ENCODE measurements at regions not wholly inside any gene's neighbourhood (a gene's known extent, or its start where the extent isn't known, plus 50 kb on each side); places are given as distances from the start of the nearest gene placed in this dataset.

GRCh38 chr1:87834151-87834550 is 505.5 kb downstream of the LMO4 start:
- Histone ChIP-seq H3K4me1 (ENCODE audit: insufficient read depth, low read length) (no peaks in the 10 kb centered on the region), H2AFZ (ENCODE audit: low read depth, low read length) (no peak overlapping the region), H3K27ac (ENCODE audit: low read depth, low read length) (no peak overlapping the region), H3K4me3 (ENCODE audit: insufficient read depth, low read depth, low read length) (no peak overlapping the region), H4K20me1 (ENCODE audit: insufficient read depth, low read length) (no peaks in the 10 kb centered on the region), H3K9me3 (ENCODE audit: insufficient read depth, low read depth, low read length) (no peaks in the 10 kb centered on the region), H3K79me2 (ENCODE audit: insufficient read depth, low read length) (no peaks in the 10 kb centered on the region), H3K4me2 (ENCODE audit: low read length) (no peak overlapping the region), H3K9ac (ENCODE audit: low read length) (no peak overlapping the region), H3K27me3 (ENCODE audit: insufficient read depth, low read length) (no peaks in the 10 kb centered on the region), H3K36me3 (ENCODE audit: insufficient read depth, low read length) (no peaks in the 10 kb centered on the region)
- TF ChIP-seq CTCF (IDR thresholded peaks at IDR 0.05; ENCODE audit: insufficient read depth, low read depth, low read length), result no peak
- H3K4me1 Mint-ChIP-seq (ENCODE audit: low read depth, unreplicated experiment), result no peaks in the 10 kb centered on the region
- no peak for FAIRE-seq
- no peaks in the 10 kb centered on the region for H3K27me3 Mint-ChIP-seq (ENCODE audit: low read depth, unreplicated experiment)
- no peak overlapping the region for H3K4me3 Mint-ChIP-seq (ENCODE audit: unreplicated experiment)
- no peaks in the 10 kb centered on the region for H3K9me3 Mint-ChIP-seq (ENCODE audit: unreplicated experiment)
- H3K27ac Mint-ChIP-seq (ENCODE audit: unreplicated experiment), result no peak overlapping the region
- DNase-seq (ENCODE audit: low read depth), result no peak
- no peaks in the 10 kb centered on the region for H3K36me3 Mint-ChIP-seq (ENCODE audit: low read depth, unreplicated experiment)

GRCh38 chr1:87834941-87835340 is 506.3 kb downstream of the LMO4 start:
- no peak for FAIRE-seq
- H2AFZ ChIP-seq (ENCODE audit: low read depth, low read length), result no peak overlapping the region

GRCh38 chr1:87840767-87841166 is 512.1 kb downstream of the LMO4 start:
- Histone ChIP-seq H3K4me1 (ENCODE audit: insufficient read depth, low read length) (no peaks in the 10 kb centered on the region), H3K27me3 (ENCODE audit: insufficient read depth, low read length) (no peaks in the 10 kb centered on the region), H4K20me1 (ENCODE audit: insufficient read depth, low read length) (no peaks in the 10 kb centered on the region), H2AFZ (ENCODE audit: low read depth, low read length) (no peak overlapping the region), H3K4me2 (ENCODE audit: low read length) (no peak overlapping the region), H3K9me3 (ENCODE audit: insufficient read depth, low read depth, low read length) (no peaks in the 10 kb centered on the region), H3K36me3 (ENCODE audit: insufficient read depth, low read length) (no peaks in the 10 kb centered on the region), H3K79me2 (ENCODE audit: insufficient read depth, low read length) (no peaks in the 10 kb centered on the region), H3K9ac (ENCODE audit: low read length) (no peak overlapping the region), H3K27ac (ENCODE audit: low read depth, low read length) (no peak overlapping the region), H3K4me3 (ENCODE audit: insufficient read depth, low read depth, low read length) (no peak overlapping the region)
- Mint-ChIP-seq H3K4me1 (ENCODE audit: low read depth, unreplicated experiment) (peaks cover 6% of the 10 kb centered on the region), H3K27ac (ENCODE audit: unreplicated experiment) (no peak overlapping the region), H3K27me3 (ENCODE audit: low read depth, unreplicated experiment) (no peaks in the 10 kb centered on the region), H3K9me3 (ENCODE audit: unreplicated experiment) (no peaks in the 10 kb centered on the region), H3K4me3 (ENCODE audit: unreplicated experiment) (no peak overlapping the region), H3K36me3 (ENCODE audit: low read depth, unreplicated experiment) (no peaks in the 10 kb centered on the region)
- DNase-seq (ENCODE audit: low read depth) (no peak), FAIRE-seq (no peak)
- no peak for TF ChIP-seq CTCF (IDR thresholded peaks at IDR 0.05; ENCODE audit: insufficient read depth, low read depth, low read length)
- TF ChIP-seq EZH2 (IDR thresholded peaks at IDR 0.05; ENCODE audit: insufficient read depth, low read length), result no peak

More at GRCh38 chr1:87834941-87835340, 506.3 kb downstream of the LMO4 start:
- H3K36me3 Mint-ChIP-seq (ENCODE audit: low read depth, unreplicated experiment), result no peaks in the 10 kb centered on the region
- H3K4me1 Mint-ChIP-seq (ENCODE audit: low read depth, unreplicated experiment), result no peaks in the 10 kb centered on the region
- no peak for TF ChIP-seq EZH2 (IDR thresholded peaks at IDR 0.05; ENCODE audit: insufficient read depth, low read length)
- no peak for TF ChIP-seq CTCF (IDR thresholded peaks at IDR 0.05; ENCODE audit: insufficient read depth, low read depth, low read length)
- no peaks in the 10 kb centered on the region for H3K9me3 Mint-ChIP-seq (ENCODE audit: unreplicated experiment)
- H3K36me3 ChIP-seq (ENCODE audit: insufficient read depth, low read length), result no peaks in the 10 kb centered on the region
- no peaks in the 10 kb centered on the region for H3K27me3 Mint-ChIP-seq (ENCODE audit: low read depth, unreplicated experiment)
- no peaks in the 10 kb centered on the region for H3K9me3 ChIP-seq (ENCODE audit: insufficient read depth, low read depth, low read length)
- no peak overlapping the region for H3K9ac ChIP-seq (ENCODE audit: low read length)
- H3K27ac ChIP-seq (ENCODE audit: low read depth, low read length), result no peak overlapping the region
- no peak overlapping the region for H3K4me3 ChIP-seq (ENCODE audit: insufficient read depth, low read depth, low read length)
- DNase-seq (ENCODE audit: low read depth), result no peak
- H3K27me3 ChIP-seq (ENCODE audit: insufficient read depth, low read length), result no peaks in the 10 kb centered on the region
- H3K4me2 ChIP-seq (ENCODE audit: low read length), result no peak overlapping the region
- H4K20me1 ChIP-seq (ENCODE audit: insufficient read depth, low read length), result no peaks in the 10 kb centered on the region
- no peak overlapping the region for H3K27ac Mint-ChIP-seq (ENCODE audit: unreplicated experiment)
- H3K4me1 ChIP-seq (ENCODE audit: insufficient read depth, low read length), result no peaks in the 10 kb centered on the region
- H3K79me2 ChIP-seq (ENCODE audit: insufficient read depth, low read length), result no peaks in the 10 kb centered on the region
- no peak overlapping the region for H3K4me3 Mint-ChIP-seq (ENCODE audit: unreplicated experiment)
